NB4 (cell line): ENCODE measurements at regions not wholly inside any gene's neighbourhood (a gene's known extent, or its start where the extent isn't known, plus 50 kb on each side); places are given as distances from the start of the nearest gene placed in this dataset.

ENCODE experiments used
- CTCF ChIP-seq: IDR thresholded peaks from one replicate; pipeline ENCODE4 v1.5.1; 2012; ENCODE audit warnings: low read depth, low read length
- MAX ChIP-seq: IDR thresholded peaks from 2 replicates; pipeline ENCODE4 v1.6.1; 2011; ENCODE audit warnings: low read depth, low read length
- POLR2A ChIP-seq: IDR thresholded peaks from 2 replicates; pipeline ENCODE4 v1.6.1; 2011; ENCODE audit warnings: mild to moderate bottlenecking; ENCODE audit not compliant: insufficient read length; ENCODE audit errors: extremely low read depth

- no peak for TF ChIP-seq CTCF
- no peak for TF ChIP-seq POLR2A
- TF ChIP-seq MAX = no peak
These were observed 52.1 kb upstream of the COPS8 start for GRCh38 chr2:237033536-237034060.
